Psoas muscle (tissue), 7 donors: ENCODE measurements at regions not wholly inside any gene's neighbourhood (a gene's known extent, or its start where the extent isn't known, plus 50 kb on each side); places are given as distances from the start of the nearest gene placed in this dataset.
"Not testable (repeated sequence)": the region's sequence is repeated elsewhere in the genome, so short reads cannot be mapped to it uniquely, and the experiment has no call there.

Source experiments
- ATAC-seq, 4 donors: fragments of 200-7000 bp; cut with Tn5 transposase; one replicate each; pipeline ENCODE4 v1.9.1; 2020; ENCODE audit warnings: moderate library complexity in 3 of 4, mild to moderate bottlenecking in 2 of 4
- DNase-seq, 2 donors: peaks; one replicate each; pipeline ENCODE4 v3.0.0-alpha.2; 2020
- H3K27ac ChIP-seq: fragments of 200-600 bp; one replicate; pipeline ENCODE4 v1.8.0; 2022
- H3K27me3 ChIP-seq, 3 donors: fragments of 200-600 bp in 1 of 3; one replicate each; pipeline versions ENCODE4 v1.6.1 to v1.8.0; 2013 to 2022; ENCODE audit warnings: low read length in 2 of 3, mild to moderate bottlenecking in 2 of 3, moderate library complexity in 1 of 3; ENCODE audit not compliant: insufficient read depth in 3 of 3
- H3K36me3 ChIP-seq, 2 donors: fragments of 200-600 bp in 1 of 2; one replicate each; pipeline versions ENCODE4 v1.6.1 to v1.8.0; 2013 to 2022; ENCODE audit warnings: low read depth in 1 of 2, mild to moderate bottlenecking in 1 of 2, moderate library complexity in 1 of 2; ENCODE audit not compliant: insufficient read depth in 1 of 2
- H3K4me1 ChIP-seq: fragments of 200-600 bp; one replicate; pipeline ENCODE4 v1.8.0; 2022
- H3K4me3 ChIP-seq: fragments of 200-600 bp; one replicate; pipeline ENCODE4 v1.8.0; 2022; ENCODE audit warnings: mild to moderate bottlenecking
- H3K9me3 ChIP-seq: fragments of 200-600 bp; one replicate; pipeline ENCODE4 v1.8.0; 2022
- WGBS, 3 donors: extraction: QIAGEN DNeasy Blood & Tissue Kit; methylation state at CpG; one replicate each; pipeline versions ENCODE4 v1.1.6 to v1.1.7; 2013; 5-methylcytosine and 5-hydroxymethylcytosine counted together
- intact Hi-C, 2 donors: fragments of 100-400 bp; cut with DNase I; formaldehyde crosslinking; loops; one replicate each; pipeline versions ENCODE4 v1.11.0 to v1.14.2; 2022
- donor health status: healthy with polysubstance abuse.
- donor health status: DM: no; HTN: no; CAD: no; lungs with moderate emphysema.
- donor health status: Bipolar disorder and iron deficiency.
- donor health status: healthy.
- donor health status: DM: yes; HTN: yes; CAD: no.
- donor health status: DM: no; HTN: no; CAD: no.
- donor health status: DM: yes; HTN: yes; CAD: no.

- ATAC-seq, H3K9me3 ChIP-seq, H3K27ac ChIP-seq, H3K4me1 ChIP-seq, intact Hi-C loops, H3K36me3 ChIP-seq, DNase-seq: not testable (repeated sequence)
- 0 to 3% (median 1%) methylated on average over 19 to 25 of the region's 25 CpGs for WGBS, 3 donors
- H3K4me3 ChIP-seq, result peak overlapping the region; percentile 11
- peaks cover 0 to 14% (median 0%) of the 10 kb centered on the region in 3 donors for H3K27me3 ChIP-seq
These were observed 103.0 kb downstream of the NBPF11 start for GRCh38 chr1:148049115-148049496.

GRCh38 chr1:148048423-148049114 lies 103.5 kb downstream of the NBPF11 start:
- 24 to 42% (median 34%) methylated on average over 28 to 48 of the region's 51 CpGs for WGBS, 3 donors
- DNase-seq, result peak in 1 of 2 donors; percentile 10
- H3K4me1 ChIP-seq, intact Hi-C loops, H3K27ac ChIP-seq, ATAC-seq, H3K36me3 ChIP-seq, H3K9me3 ChIP-seq: not testable (repeated sequence)
- Histone ChIP-seq H3K4me3 (peak overlapping the region; percentile 11), H3K27me3 (peaks cover 0 to 14% (median 0%) of the 10 kb centered on the region in 3 donors)

- WGBS, 3 donors, result 36 to 50% (median 43%) methylated on average over 3 of the region's 4 CpGs
- H3K27ac ChIP-seq, DNase-seq, H3K4me1 ChIP-seq, H3K36me3 ChIP-seq, ATAC-seq, intact Hi-C loops, H3K9me3 ChIP-seq, H3K4me3 ChIP-seq: not testable (repeated sequence)
- H3K27me3 ChIP-seq, result peaks cover 0 to 14% (median 0%) of the 10 kb centered on the region in 3 donors
These were observed 106.2 kb downstream of the NBPF11 start for GRCh38 chr1:148045872-148046271.

GRCh38 chr1:148044495-148044894 lies 107.6 kb downstream of the NBPF11 start:
- H3K9me3 ChIP-seq, H3K27ac ChIP-seq, H3K36me3 ChIP-seq, ATAC-seq, DNase-seq, intact Hi-C loops, H3K4me3 ChIP-seq, H3K4me1 ChIP-seq: not testable (repeated sequence)
- 89 to 95% (median 90%) methylated on average over 6 of the region's 6 CpGs for WGBS, 3 donors
- H3K27me3 ChIP-seq, result peaks cover 0 to 14% (median 0%) of the 10 kb centered on the region in 3 donors
